ENCODE measurements at regions not wholly inside any gene's neighbourhood (a gene's known extent, or its start where the extent isn't known, plus 50 kb on each side); places are given as distances from the start of the nearest gene placed in this dataset.
"Not testable (repeated sequence)": the region's sequence is repeated elsewhere in the genome, so short reads cannot be mapped to it uniquely, and the experiment has no call there.

DNA sequence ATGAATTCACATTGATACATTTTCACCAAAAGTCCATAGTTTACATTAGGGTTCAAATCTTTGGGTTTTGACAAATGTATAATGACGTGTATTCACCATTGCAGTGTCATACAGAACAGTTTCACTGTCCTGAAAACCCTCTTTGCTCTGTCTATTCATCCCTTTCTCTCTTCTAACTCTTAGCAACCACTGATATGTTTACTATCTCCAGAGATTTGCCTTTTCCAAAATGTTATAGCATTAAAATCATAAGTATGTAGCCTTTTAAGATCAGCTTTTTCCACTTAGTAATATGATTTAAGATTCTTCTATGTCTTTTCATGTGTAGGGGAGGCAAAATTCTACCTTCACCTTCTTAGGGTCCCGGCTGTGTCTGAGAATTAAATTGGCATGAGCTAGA lies 203.8 kb downstream of the TPRG1 start:
- DNase-seq: no peak

DNA sequence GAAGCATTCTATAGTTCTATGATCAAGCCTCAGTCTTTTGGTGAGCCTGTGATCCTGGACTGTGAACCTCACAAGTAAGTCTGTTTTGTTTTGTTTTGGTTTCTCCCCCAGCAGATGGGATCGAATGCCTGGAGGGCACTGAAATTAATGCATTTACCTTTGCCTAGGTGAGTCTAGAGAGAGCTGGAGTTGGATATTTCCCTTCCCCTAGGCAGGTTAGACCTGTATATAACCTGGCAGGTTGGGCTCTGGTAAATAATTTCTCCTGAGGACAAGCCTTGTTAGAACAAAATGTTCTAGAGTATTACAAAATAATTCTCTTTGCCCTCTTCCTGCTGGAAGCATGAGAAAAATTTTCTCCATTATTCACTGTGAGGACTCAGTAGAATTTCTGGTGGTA lies 211.9 kb downstream of the TPRG1 start:
- no peak for DNase-seq

DNA sequence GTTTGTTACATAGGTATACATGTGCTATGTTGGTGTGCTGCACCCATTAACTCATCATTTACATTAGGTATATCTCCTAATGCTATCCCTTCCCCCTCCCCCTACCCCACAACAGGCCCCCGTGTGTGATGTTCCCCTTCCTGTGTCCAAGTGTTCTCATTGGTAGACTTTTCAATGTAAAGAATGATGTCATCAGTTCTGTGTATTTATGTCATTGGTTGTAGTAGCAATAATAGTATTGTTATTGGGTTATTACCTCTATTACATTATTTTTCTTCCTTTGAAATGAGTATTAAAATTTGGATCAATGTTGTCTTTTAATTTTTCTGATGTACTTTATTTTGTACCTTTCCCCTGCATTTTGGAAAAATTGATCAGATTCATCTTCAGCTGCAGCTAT lies 214.1 kb downstream of the TPRG1 start:
- not testable (repeated sequence) for DNase-seq

DNA sequence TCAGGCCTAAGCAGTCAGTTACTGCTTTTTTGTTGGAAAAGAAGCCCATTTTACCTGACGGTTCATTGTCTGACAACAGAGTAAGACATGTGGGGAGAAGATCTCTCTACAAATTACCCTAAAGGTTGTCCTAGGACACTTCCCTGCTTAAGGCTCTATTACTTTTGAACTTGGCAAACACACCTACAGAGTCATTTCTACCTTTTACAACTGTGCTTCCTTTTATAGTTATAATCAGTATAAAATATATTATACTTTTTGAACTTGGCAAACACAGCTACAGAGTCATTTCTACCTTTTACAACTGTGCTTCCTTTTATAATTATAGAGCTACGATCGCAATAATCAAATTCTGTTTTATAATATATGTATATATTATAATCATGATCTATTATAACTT lies 215.0 kb downstream of the TPRG1 start:
- DNase-seq: no peak

DNA sequence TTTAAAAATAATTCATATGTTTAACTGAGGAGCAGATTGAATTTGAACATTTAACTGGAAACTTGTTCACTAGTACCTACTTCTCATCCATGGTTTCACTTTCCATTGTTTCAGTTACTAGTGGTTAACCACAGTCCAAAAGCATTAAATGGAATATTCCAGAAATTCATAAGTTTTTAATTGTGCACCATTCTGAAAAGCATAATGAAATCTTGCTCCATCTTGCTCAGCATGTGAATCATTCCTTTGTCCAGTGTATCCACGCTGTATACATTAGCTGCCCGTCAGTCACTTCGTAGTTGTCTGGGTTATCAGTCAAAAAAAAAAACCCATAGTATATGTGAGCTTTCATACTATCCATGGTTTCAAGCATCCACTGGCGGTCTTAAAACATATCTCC lies 217.6 kb downstream of the TPRG1 start:
- DNase-seq: no peak

DNA sequence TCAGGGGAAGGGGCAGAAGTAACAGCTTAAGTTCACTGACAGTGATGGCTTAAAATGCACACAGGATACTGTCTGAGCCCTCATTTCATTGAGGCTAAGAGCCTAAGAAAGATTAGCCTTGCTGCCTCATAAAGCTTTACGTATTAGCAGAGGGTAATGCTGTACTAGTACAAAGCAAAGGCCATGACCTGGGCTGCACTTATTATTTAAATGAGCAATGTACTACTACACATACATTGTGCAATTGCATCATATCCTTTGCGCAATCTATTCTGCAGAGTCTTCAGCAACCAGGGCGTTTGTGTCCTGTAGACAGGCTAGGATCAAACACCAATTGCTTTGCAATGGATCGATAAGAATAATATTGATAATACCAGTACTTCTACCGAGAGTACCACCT lies 221.8 kb downstream of the TPRG1 start:
- no peak for DNase-seq

DNA sequence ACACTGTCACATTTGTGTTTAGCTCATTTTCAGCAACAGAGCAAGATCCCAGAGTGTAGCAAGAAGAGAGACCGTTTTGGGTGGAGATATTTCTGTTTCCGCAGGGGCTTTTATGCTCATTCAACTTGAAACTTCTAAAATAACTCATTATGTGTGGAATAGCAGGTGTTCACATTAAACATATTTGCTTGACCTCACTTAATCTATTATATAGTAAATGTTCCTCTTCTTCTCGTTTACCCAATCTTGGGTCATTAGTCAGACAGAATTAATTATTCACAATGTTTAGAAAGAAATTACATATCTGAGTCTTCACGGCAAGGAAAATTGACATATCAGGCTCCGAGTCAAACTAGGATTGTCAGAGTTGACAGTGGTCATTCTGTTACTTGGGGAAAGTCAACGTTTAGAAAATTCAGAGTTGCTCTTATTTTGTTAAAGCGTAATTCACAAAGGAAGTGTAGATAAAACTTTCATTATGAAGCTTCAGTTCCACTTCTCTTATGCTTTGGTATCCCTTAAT lies 222.9 kb downstream of the TPRG1 start:
- DNase-seq: no peak

DNA sequence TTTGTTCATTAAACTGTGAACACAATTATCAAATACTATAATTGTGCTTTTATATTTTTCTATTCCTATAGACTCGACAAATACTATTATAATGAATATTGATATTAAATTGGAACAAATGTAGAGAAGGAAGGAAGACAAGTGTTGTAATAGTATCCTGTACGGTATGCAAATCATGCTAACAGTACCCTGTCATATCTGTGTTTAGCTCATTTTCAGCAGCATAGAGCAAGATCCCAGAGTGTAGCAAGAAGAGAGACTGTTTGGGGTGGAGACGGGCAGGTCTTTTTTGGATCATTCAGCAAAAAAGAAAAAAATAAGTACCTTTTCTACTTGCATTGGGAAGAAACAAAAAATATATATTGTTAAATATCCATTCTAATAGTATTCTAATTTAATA lies 224.1 kb downstream of the TPRG1 start:
- no peak for DNase-seq

DNA sequence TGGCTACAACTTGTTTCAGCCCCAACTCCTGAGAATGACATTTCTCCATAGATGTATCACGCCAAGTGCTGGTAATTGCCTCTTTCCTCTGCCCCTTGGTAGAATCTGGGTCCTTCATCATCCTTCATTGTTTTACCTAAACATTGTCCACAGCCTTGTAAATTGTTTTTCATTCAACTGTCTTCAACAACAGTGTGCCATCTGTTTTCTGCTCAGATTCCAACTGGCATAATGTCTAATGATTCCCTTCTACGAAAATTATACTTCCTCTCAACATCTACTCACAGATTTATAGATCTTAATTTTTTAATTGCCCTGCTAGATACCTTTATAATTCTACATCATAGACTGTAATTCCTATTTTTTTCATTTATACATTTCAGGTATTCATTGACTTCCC lies 226.9 kb downstream of the TPRG1 start:
- DNase-seq: no peak

DNA sequence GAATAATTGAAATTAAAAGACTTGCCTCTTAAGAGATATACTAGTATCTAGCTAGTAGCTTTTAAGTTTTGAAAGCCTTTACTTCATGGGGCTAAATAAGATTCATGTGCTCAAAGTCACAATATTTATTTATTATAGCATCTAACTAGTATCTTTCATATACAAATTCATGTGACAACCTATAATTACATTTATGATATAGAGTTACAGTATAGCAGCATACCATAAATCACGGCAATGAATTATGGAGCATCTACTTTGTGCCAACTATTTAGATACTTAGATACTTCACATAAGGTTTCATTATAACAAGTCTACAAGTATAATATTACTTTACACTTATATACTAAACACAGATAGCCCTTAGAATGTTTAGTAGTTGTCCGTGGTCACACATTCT lies 229.4 kb downstream of the TPRG1 start:
- DNase-seq: no peak

DNA sequence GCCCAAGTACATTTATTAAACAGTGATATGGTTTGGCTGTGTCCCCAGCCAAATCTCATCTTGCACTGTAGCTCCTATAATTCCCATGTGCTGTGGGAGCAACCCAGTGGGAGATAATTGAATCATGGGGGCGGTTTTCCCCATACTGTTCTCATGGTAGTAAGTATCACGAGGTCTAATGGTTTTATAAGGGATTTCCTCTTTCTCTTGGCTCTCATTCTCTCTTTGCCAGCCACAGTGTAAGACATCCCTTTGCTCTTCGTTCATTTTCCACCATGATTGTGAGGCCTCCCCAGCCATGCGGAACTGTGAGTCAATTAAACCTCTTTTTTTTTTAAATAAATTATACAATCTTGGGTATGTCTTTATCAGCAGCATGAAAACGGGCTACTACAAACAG lies 228.0 kb upstream of the TP63 start:
- no peak for DNase-seq

DNA sequence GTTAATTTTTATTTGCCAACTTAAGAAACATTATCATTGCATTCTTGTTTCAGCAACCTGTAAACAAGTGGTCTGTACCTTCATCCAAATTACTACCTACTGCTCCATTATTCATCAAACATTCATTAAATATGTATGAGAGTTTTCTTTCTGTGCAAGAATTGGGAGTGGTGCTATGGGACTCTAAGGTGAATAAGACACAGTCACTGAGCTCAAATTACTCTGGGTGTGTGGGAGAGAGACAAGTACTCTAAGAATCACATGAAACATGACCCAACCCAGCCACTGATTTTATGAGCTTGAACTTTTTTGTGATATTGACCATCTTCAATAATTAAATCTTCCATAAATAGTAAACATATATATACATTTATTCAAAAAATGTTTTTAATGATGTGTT lies 227.2 kb upstream of the TP63 start:
- no peak for DNase-seq

DNA sequence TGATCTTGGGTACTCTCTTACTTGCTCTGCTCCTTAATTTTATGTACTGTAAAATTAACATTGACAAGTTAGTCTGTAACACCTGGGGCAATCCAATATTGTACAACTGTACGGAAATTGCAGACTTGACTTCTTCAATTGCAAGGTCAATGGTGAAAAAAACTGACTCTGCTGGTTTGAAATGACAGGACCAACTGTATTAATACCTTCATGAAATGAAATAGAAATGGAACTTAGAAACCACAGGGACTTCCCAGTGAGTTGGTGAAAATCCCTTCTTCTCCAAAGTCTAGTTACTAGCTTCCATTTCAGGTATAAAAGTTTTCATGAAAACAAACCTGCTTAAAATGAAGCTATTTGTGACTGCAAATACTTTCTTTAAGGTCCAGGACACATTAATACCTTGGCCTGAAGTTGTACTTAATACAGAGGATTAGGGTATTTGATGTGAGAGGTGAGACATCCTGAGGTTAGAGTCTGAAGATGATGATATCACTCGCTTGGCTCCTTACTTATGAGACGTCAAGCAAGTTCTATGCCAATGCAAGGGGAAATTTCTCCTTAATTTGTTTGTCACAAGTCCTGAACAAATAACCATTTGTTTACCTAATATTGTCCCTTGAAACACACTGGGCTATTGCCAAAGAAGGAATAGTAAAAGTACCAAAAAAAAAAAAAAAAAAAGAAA lies 226.2 kb upstream of the TP63 start:
- no peak for DNase-seq

DNA sequence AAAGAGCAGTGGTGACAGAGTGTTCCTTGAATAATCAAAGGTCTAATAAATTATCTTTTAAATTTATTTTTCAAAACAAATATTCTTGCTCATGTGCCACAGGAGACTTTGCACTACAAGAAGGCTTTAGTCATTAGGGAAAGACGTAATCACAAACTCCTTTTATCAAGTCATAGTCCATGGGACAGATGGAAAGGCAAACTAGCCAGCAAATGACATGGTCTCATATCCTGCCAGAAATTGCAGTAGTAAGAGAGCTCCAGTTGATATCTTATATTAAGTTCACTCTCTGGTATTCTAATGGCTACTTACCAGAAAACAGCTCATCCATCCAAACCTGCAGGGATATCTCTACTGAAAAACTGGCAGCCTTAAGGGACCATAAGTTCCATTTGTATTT lies 225.0 kb upstream of the TP63 start:
- no peak for DNase-seq

DNA sequence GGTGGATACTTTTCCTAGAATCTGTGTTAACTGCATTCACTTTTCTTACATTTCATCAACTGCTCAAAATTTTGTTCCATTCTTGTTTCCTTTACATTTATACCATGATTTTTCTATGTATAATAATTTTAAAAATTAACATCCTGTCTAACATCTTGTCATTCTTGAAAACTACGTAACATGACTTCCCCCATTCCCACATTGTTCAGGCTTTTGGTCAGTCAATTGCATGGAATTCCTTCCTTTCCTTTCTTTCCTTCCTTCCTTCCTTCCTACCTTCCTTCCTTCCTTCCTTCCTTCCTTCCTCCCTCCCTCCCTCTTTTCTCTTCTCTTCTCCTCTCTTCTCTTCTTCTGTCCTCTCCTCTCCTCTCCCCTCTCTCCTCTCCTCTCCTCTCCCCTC lies 220.7 kb upstream of the TP63 start:
- no peak for DNase-seq

DNA sequence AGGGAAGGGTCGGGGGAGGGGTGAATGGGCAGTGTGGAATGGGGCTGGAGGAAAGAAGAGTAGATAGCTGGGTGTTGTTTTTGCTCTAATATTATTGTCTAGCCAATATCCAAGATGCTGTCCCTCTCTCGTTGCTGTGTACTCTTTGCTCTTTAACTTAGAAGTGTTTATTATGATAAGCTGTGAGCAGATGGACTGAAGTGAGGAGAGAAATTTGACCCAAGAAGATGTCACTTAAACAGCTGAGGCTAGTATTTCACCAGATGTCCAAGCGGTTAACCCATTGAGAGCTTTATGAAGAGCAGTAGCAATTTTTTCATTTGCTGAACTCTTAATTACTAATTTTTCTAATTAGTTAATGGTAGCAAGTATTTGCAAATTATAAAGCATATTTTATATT lies 212.2 kb upstream of the TP63 start:
- DNase-seq: no peak

DNA sequence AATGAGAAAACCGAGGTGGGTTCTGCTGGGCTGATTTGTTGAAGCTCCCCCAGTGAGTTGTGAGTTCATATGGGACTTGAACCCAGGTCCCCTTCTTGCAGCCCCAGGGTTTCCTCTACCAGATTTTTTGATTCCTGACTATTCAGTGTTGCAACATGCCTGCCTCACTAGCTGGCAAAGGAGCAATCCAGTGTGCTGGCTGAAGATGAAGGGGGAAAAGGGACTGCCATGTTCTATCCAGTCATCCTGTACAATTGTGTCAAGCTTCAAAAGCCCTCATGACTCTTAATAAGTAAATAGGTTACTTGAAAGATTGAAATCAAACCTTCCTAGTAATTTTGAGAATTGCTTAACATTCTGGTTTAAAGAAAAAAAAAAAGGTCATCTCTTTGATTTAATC lies 211.5 kb upstream of the TP63 start:
- DNase-seq: no peak

DNA sequence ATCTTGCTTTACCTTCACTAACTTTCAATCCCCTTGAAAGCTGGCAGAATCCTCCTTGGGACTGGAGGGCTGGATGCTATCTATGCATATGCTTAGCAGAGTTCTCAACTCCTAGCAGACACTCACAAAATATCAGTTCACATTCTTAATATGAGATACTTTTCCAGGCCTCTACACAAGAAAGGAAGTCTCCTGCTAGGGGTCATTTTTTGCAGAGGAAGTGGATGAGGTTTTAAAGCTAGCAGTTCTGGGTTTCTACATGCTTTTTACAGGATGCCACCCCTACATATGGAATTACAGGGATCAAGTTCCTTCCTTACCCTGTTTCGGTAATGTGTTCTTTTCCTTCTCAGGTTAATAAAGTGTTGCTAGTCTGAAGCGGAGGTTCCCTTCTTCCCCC lies 206.3 kb upstream of the TP63 start:
- no peak for DNase-seq

DNA sequence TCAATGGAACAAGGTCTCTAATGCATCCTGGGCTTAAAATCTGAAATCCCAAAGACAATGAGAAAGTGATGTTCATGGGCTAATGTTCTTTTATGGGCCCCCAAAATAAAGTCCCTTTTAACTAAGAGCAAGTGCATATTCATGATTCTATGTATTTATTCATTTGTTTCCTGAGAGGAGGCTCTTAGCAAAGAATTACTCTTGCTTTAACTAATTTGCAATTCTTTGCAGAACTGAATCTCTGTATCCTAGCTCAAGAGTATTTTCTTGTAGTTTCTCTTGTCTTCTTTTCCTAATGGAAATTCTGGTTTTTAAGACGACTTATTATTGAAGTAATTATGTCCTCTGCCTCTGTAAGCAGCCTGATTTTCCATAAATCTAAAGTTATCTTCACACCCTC lies 202.2 kb upstream of the TP63 start:
- DNase-seq: no peak

DNA sequence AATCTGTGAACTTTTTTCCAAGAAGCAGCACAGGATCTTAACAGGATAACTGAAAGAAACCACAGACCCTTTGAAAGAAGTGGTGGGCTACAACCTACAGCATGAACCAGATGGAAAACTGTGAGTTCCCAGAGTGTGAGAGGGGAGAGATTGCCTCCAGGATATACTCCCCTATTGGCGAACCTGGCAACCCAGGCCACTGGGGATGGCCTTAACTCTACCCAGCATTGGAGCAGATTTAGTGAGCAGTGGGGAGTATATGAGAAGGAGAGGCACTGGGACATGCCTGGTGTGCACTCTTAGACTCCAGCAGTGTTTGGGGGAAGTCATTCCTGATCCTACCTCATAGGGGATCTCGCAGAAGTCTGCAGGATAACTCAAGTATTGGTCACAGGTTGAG lies 201.0 kb upstream of the TP63 start:
- no peak for DNase-seq

DNA sequence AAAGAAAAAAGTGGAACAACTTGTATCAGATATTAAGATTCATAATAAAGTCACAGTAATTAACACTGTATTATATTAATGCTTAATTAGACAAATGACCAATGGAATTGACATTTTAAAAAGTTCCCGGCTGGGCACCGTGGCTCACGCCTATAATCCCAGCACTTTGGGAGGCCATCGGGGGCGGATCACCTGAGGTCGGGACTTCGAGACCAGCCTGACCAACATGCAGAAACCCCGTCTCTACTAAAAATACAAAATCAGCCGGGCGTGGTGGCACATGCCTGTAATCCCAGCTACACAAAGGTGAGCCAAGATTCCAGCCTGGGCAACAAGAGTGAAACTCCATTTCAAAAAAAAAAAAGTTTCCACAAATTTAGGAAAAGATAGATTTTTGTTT lies 188.9 kb upstream of the TP63 start:
- not testable (repeated sequence) for DNase-seq

DNA sequence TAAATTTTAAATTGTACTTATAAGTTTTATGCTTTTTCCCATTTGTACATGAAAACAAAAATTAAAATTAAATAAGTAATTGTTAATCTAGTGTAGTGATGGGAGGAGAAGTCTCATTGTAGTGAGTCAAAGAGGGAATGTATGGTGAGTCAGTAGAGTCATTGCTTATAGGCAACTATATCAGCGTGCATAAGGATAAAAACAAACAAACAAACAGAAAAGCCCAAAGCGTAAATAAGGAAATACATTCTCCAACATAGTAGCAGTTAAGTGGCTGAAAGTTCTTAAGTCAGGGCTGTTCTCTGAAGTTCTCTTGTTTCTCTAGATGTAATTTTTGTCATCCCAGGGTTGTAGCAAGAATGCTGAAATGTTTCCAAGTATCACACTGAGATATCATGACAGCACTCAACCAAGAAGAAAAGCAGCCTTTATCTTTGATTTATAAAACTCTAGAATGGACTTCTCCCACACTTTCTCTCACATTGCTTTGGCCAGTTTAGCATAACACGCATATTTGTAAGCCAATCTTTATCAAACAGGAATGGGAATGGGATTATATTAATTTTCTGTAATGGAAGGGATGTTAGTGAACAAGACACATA lies 184.1 kb upstream of the TP63 start:
- DNase-seq: no peak

DNA sequence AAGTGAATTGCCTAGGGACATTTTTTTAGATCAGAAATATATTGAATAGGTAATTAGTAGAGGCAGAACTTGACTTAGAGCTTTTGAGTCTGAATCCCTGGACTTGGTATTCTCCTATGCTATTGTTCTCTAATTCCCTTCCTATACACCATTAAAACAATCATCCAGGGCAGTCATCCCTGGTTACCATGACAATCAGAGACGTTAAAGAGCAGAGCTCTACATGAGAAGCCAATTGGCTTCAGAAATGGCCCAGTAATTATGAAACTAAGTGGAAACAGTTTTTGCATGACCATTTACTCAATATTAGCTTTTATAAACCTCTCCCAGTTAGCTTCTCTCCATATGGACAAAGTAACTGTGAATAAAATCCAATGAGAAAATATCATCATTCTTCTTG lies 182.1 kb upstream of the TP63 start:
- no peak for DNase-seq

DNA sequence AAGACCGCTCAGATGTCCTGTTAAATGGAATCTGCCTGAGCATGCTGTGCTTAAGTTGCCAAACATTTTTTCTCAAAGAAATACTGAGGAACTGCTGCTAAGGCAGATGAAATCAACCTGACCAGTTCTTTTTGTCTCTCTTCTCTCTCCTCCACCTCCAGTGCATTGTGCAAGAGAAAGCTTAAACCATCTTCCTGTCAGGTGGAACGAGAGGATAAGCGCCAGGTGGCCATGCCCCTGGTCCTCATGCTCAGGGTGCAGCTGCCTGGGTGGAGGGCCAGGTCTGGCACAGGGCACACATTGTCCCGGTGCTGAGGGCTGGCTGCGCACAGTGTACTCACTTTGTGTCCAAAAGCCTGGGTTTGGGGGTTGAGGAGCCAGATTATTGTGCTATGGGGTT lies 176.2 kb upstream of the TP63 start:
- no peak for DNase-seq
